ENCODE measurements at regions not wholly inside any gene's neighbourhood (a gene's known extent, or its start where the extent isn't known, plus 50 kb on each side); places are given as distances from the start of the nearest gene placed in this dataset.

GRCh38 chr10:7027913-7028808 is 382.7 kb downstream of the SFMBT2 start (continued):
- TF ChIP-seq REST (tag by site-specific recombination; IDR thresholded peaks at IDR 0.05) = no peak
- TF ChIP-seq HOXD13 (CRISPR knock-in tag; IDR thresholded peaks at IDR 0.05; ENCODE audit: borderline replicate concordance) = no peak
- TF ChIP-seq PATZ1 (tag by site-specific recombination; IDR thresholded peaks at IDR 0.05) = no peak
- TF ChIP-seq HIC1 (tag by site-specific recombination; IDR thresholded peaks at IDR 0.05) = no peak
- TF ChIP-seq ZNF223 (tag by site-specific recombination; IDR thresholded peaks at IDR 0.05) = no peak
- no peak for TF ChIP-seq ZNF146 (tag by site-specific recombination; IDR thresholded peaks at IDR 0.05)
- no peak for TF ChIP-seq INSM2 (tag by site-specific recombination; IDR thresholded peaks at IDR 0.05)
- TF ChIP-seq KLF9 (tag by site-specific recombination; IDR thresholded peaks at IDR 0.05; ENCODE audit: low read depth) = no peak
- no peak for TF ChIP-seq ZNF510 (tag by site-specific recombination; IDR thresholded peaks at IDR 0.05; ENCODE audit: insufficient replicate concordance)

- no peaks in the 10 kb centered on the region for H3K36me3 ChIP-seq (ENCODE audit: control insufficient read depth in 2 of 2, insufficient read depth in 1 of 2, low read length in 2 of 2)
- H3K4me3 ChIP-seq (ENCODE audit: low read depth, low read length) = no peak overlapping the region
- H3K27ac ChIP-seq (ENCODE audit: extremely low read depth, low read depth, low read length) = no peak overlapping the region
- H3K4me1 ChIP-seq (ENCODE audit: control insufficient read depth, insufficient read depth, low read length) = no peaks in the 10 kb centered on the region
- ChIA-PET POLR2A (no interaction called here), CTCF (interaction anchor here (0.6 to 1.0 kb wide), 3 partner anchors 11 to 21 kb away, joined by 3 read pairs; no protein-coding TSS in a partner anchor)
- H3K9me3 ChIP-seq (ENCODE audit: control insufficient read depth, insufficient read depth, low read depth, low read length) = no peaks in the 10 kb centered on the region
- TF ChIP-seq ZSCAN23 (tag by site-specific recombination; IDR thresholded peaks at IDR 0.05) (no peak), ZNF658 (tag by site-specific recombination; IDR thresholded peaks at IDR 0.05) (no peak), ZNF311 (tag by site-specific recombination; IDR thresholded peaks at IDR 0.05; ENCODE audit: borderline replicate concordance) (no peak), ZNF600 (tag by site-specific recombination; IDR thresholded peaks at IDR 0.05) (no peak), REST (tag by site-specific recombination; IDR thresholded peaks at IDR 0.05) (no peak), ZNF571 (tag by site-specific recombination; IDR thresholded peaks at IDR 0.05) (no peak), ZBTB10 (tag by site-specific recombination; IDR thresholded peaks at IDR 0.05) (no peak), ZBTB6 (tag by site-specific recombination; IDR thresholded peaks at IDR 0.05) (no peak)
Measured at GRCh38 chr10:7027237-7027912, 383.5 kb downstream of the SFMBT2 start.

Measured in HEK293 (cell line).